Adrenal gland (tissue), 5 donors: ENCODE measurements at regions not wholly inside any gene's neighbourhood (a gene's known extent, or its start where the extent isn't known, plus 50 kb on each side); places are given as distances from the start of the nearest gene placed in this dataset.

Source experiments
- CTCF ChIP-seq, 6 experiments: fragments of 450-650 bp in 4 of 6; fragments of 200-600 bp in 2 of 6; sonication (generic) in 1 of 6; IDR thresholded peaks; 1 replicate in 5 of 6; 2 replicates in 1 of 6; pipeline versions ENCODE4 v1.5.1 to v1.8.0; 2016 to 2021; ENCODE audit warnings: antibody characterized with exemption in 6 of 6, mild to moderate bottlenecking in 2 of 6, moderate library complexity in 1 of 6
- POLR2A ChIP-seq, 2 donors: fragments of 450-650 bp; IDR thresholded peaks; one replicate each; pipeline ENCODE4 v1.6.1; 2017; ENCODE audit warnings: antibody characterized with exemption in 2 of 2, mild to moderate bottlenecking in 2 of 2, moderate library complexity in 1 of 2
- donor health status: DM: no; HTN: no; CAD: no.

GRCh38 chr6:111983193-111983592 lies 70.7 kb upstream of the CCN6 start:
- no peak for TF ChIP-seq CTCF (IDR thresholded peaks at IDR 0.05)
- no peak for TF ChIP-seq POLR2A (IDR thresholded peaks at IDR 0.05)
